NCI-H1694 (cell line): ENCODE measurements at regions not wholly inside any gene's neighbourhood (a gene's known extent, or its start where the extent isn't known, plus 50 kb on each side); places are given as distances from the start of the nearest gene placed in this dataset.
"Not testable (repeated sequence)": the region's sequence is repeated elsewhere in the genome, so short reads cannot be mapped to it uniquely, and the experiment has no call there.

Experiments
- DNase-seq: peaks from one replicate; lab custom pipeline; 2025; lab: John Stamatoyannopoulos, UW

DNA sequence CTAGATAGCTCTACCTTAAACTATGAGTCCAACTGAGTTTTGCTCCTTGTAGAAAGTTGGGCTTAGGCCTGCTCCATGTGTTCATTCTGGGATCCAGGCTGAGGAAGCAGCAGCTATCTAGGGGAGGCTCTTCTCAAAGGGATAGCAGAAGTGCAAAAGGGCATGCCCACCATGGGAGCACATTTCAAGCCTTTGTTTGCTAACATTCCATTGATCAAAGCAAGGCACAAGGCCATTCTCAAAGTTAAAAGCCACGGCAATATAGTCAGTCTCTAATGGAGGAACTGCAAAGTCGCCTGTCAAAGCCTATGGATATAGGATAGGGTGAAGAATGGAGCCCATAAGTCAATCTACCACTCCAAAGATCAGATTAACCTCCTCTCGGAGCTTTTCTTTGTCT is 488.1 kb upstream of the ARX start:
- DNase-seq, result no peak

- no peak for DNase-seq
Observed at GRCh38 chrX:25507801-25508200, 492.0 kb upstream of the ARX start.

GRCh38 chrX:25519258-25519657 is 503.5 kb upstream of the ARX start:
- DNase-seq, result no peak

- DNase-seq, result not testable (repeated sequence)
Observed at GRCh38 chrX:25522443-25523010, 506.8 kb upstream of the ARX start.

DNA sequence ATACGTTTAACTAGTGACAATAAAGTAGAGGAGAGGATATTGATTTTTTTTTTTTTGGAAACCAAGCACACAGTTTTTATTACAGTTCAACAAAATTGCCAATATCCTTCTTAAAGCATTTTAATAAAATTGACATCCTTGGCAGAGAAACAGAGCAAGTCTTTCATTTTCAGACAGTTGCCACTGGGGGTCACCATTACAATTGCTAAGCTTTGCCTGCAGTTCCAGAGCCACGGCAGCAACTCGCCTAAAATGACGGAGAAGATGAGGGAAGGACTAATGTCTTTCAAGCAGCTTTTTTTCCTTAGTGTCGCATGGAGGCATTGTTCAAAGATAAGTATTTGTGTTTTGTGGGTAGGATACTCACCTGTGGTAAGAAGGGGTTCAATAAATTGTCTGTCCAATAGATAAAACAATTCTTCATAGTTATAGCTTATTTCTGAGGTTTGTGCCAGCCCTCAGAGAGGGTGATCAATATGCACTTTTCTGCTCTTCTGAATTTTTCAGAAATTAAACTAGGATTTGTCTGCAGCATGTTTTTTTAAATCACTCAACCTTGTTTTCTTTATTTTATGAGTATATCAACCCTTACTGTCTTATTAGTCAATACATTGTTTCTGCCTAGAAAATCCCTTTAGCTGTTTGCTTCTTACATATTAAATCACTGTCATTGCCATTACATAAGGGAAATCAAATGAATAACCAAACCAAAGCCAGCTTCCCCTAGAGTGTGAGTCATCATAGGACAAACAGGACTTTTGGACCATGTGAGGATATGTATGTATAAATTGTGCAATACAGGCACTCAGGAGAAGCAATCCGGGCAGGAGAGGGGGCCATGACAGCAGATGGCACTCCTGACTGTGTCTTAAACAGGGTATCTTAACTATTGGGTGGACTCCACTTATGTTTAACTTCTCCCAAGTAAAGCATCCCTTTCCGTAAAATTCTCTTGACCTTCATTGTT is 508.1 kb upstream of the ARX start:
- DNase-seq, result peak; percentile 10

DNA sequence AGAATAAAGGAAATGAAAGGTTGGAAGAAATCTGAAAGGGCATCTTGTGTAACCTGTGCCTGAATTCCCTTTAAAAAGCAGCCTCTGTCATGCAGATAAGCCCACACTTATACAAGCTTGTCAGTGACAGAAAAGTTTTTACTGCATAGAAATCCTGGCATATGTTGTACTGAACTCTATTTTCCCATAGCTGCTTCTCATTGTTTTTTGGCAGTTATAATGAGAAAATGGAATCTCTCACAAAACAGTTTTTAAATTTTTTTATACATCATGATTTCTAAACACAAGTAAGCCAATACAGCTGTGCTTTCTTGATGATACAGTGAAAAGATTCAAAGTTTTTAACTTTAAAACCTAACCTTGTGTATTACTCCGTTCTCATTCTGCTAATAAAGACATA is 511.4 kb upstream of the ARX start:
- DNase-seq, result no peak

DNA sequence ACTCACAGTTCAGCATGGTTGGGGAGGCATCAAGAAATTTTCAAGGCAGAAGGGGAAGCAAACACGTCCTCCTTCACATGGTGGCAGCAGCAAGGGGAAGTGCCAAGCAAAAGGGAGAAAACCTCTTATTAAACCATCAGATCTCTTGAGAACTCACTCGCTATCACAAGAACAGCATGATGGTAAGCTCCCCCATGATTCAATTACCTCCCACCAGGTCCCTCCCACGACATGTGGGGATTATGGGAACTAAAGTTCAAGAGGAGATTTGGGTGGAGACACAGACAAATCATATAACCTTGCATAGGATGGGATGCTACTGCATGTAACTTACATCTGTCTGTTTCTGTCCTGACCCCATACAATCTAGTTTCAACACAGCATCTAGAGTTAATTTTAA is 511.8 kb upstream of the ARX start:
- no peak for DNase-seq

GRCh38 chrX:25531096-25531495 is 515.3 kb upstream of the ARX start:
- no peak for DNase-seq

- DNase-seq, result no peak
Observed at GRCh38 chrX:25534091-25534490, 518.3 kb upstream of the ARX start.

- DNase-seq, result no peak
Observed at GRCh38 chrX:25536307-25536970, 520.7 kb upstream of the ARX start.

GRCh38 chrX:25537699-25538098 is 521.9 kb upstream of the ARX start:
- DNase-seq, result no peak

DNA sequence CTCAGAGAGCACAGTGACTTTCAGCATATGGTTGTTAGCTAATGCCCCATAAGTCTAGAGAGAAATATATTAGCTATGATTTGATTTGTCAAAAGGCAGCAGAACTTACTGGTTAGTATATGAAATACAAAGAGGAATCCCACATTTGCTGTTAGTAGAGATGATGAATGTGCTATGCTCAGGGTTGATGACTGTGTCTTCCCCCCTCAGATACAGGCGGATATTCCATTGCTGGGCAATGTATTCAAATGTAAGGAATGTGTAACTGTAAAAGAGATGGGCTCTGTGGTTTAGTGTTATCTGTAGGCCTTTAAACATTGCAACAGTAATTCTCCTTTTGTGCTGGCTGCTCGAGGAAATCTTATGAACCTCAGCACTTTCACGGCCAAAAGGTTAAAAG is 528.9 kb upstream of the ARX start:
- no peak for DNase-seq

- no peak for DNase-seq
Observed at GRCh38 chrX:25548811-25549210, 533.0 kb upstream of the ARX start.

DNA sequence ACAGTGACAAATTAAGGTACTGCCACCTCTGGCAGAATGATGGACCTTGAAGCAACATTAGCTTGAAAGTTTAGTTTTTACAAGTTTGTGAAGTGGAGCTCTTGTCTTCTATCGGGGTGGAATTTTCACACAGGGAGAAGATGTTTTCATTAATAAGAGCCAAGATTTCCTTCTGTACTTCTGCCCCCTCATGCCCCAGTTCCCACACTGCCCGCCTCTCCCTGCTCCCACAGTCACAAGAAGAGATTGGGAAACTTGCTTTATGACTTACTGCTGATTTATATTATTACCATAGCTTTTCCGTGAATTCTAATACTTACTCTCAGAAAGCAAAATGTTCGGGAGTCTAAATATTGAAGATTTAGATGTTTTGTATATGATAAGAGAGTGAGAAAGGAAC is 539.8 kb upstream of the ARX start:
- no peak for DNase-seq

DNA sequence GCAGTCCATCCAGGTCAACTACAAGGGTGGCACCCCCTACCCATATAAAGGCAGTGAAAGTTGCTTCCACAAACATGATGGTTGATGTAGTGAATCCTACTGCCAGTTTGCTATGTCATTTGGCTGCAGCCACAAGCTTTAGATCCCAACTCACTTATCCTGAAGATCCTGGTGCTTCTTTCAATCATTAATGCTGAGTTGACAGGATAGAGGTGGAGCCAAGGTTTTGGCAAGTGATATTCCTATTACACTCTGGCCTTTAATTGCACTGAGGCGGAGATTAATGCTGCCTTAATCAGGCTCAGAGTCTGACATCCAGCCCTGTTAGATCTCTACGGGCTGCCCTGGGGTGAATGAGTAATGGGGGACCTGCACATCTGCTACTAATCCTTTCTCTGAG is 542.4 kb upstream of the ARX start:
- DNase-seq, result no peak

DNA sequence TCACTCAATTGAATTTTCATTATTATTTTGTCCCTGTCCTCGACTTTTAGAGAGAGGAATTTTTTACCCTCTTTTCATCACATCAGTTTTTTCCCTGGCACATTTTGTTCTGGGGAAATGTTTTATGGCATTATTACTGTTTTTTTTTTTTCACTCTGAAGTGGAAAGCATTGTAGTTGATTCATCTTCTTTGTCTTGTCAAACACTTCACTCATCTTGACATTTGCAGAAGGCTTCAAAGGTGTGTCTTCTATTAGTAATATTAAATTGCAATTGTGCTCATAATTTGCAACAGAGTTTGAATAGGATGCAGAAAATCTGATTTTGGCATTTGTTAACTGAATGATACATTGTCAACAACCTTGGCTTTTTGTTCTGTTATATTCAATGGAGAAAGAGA is 545.4 kb upstream of the ARX start:
- no peak for DNase-seq

GRCh38 chrX:25573631-25574030 is 557.9 kb upstream of the ARX start:
- DNase-seq, result no peak

- no peak for DNase-seq
Observed at GRCh38 chrX:25596921-25597320, 541.2 kb upstream of the MAGEB18 start.

DNA sequence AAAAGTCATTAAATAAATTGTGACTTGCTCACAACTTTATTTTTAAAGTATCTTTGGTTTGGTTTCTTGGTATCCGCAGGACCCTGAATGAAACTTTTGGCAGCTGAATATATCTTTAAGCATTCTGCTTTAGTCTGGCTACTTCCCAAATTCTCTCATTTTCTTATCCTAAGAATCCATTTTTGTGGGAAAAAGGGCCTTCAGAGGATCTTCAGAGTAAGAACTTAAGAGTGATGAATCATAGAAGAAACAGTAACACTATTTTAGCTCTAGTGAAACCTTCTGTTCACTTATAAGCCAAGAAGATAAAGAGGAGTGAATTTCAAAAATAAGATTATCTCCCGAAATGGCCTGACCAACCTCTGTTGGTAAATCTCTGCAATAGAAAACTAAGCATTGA is 540.6 kb upstream of the MAGEB18 start:
- no peak for DNase-seq

- no peak for DNase-seq
Observed at GRCh38 chrX:25599061-25599460, 539.1 kb upstream of the MAGEB18 start.

DNA sequence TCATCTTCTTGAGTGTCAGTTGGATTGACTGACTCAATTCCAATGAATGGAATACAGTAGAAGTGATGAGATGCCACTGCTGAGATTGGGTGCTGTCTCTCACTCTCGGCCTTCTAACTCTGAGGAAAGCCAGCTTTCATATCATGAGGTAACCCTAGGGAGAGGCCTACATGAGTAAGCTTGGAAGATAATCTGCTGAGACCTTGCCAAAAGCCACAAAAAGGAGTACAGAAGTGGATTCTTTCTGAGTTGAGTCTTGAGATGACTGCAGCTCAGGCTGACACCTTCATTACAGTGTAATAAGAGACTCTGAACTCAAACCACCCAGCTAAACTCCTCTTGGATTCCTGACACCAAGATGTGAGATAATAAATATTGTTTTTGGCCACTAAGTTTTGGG is 537.4 kb upstream of the MAGEB18 start:
- DNase-seq, result no peak

GRCh38 chrX:25601323-25601722 is 536.8 kb upstream of the MAGEB18 start:
- no peak for DNase-seq

DNA sequence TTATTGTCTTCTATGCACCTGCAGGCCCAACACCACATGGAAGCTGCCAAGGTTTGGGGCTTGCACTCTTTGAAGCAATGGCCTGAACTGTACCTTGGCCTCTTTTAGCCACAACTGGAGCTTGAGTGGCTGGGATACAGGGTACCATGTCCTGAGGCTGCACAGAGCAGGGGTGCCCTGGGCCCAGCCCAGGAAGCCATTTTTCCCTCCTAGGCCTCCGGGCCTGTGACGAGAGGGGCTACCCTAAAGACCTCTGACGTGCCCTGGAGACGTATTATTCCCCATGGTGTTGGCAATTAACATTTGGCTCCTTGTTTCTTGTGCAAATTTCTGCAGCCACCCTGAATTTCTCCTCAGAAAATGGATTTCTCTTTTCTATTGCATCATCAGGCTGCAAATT is 519.9 kb upstream of the MAGEB18 start:
- DNase-seq, result no peak
